Stimulated activated CD4-positive, alpha-beta T cell treated with anti-CD3 and anti-CD28 coated beads, Interleukin-12 subunit alpha, Interleukin-12 subunit beta, amount 100 ng/mL, for 24 hours (primary cell): ENCODE measurements at regions not wholly inside any gene's neighbourhood (a gene's known extent, or its start where the extent isn't known, plus 50 kb on each side); places are given as distances from the start of the nearest gene placed in this dataset.

ENCODE experiments used
- DNase-seq, 2 experiments: peaks; one replicate each; pipeline ENCODE4 v3.0.0-alpha.2; 2020; ENCODE audit warnings: low read depth in 2 of 2

DNA sequence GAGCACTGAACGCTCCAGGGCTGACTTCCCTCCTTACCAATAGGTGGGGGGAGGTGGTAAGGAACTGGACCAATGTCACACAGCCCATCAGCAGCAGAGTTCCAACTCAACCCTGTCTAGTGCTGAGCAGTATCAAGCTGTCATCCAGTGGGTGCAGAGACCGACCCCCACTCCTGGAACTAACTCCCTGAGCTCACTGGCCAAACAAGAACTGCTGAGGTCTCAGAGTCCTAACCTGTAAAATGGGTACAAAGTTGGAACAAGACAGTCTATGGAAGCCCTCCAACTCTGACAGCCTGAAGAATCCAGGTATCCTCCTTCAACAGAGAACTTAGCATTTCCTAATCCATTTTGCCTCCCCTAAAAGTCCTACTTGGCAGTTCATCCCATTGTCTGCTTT is 91.1 kb upstream of the CLMN start:
- no peak for DNase-seq

DNA sequence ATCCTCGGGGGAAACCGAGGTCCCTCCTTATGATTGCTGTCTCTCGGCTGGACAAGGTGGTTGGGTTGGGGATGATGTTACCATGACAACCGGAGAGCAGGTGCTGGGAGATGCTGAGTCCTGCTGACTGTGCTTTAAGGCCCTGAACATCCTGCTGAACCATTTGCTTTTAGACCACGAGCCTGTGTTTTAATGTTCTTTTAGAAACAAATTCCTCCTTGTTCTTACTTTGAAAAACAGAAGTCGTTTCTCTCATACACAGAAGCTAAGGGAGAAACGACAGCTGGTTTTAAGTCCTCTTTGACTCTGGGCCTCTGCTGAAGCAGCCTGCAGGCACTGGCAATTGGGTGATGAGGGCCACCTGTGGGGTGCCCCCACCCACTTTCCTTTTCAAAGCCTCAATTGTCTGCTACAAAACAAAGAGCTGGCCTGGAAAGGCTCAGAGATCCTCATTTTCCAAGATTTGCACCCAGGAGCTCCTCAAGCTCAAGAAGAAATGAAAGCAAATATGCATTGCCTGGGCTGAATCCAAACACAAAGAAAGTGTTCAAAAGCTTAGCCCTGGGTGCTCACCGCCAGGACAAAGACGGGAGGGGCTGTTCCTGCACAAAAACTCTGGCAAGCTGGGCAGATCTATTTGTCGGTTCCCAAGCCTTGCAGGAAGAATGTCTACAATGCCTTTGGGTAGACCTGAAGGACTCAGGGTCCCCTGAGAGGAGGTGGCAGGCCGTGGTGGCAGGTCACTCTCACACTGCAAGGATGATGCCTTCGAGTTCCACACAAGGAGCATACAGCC is 90.0 kb upstream of the CLMN start:
- no peak for DNase-seq

DNA sequence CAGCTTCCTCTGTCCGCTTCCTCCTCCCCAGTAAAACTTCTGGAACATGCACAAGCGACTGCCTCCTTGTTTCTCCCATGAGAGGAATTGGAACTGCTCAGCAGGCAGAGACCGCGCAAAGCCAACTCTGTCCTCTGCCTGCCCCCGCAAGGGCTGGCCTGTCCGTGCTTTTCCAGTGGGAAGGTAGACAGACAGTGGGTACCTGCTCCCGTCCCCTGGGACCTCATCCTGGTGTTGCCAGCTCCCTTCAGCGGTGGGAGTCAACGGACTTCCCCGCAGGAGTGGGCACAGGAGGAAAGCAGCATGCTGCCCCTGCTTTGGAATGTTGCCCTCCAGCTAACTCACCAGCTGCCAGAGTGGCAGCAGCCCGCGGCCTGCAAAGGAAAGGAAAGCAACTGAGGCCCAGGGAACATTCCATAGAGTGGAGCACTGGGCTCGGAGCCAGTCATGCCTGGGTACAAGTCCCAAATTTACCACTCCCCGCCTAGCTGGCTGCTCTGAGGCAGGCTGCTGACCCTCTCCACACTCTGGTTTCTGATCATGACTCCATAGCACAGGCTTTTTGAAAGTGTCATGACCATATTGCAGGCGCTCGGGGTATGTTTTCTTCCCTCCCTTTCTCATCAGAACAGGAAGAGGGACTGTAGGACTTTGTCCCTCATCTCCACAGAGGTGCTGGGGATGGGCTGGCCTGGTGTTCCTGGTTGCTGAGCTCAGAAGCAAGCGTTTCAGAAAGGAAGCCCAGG is 89.2 kb upstream of the CLMN start:
- DNase-seq: no peak

DNA sequence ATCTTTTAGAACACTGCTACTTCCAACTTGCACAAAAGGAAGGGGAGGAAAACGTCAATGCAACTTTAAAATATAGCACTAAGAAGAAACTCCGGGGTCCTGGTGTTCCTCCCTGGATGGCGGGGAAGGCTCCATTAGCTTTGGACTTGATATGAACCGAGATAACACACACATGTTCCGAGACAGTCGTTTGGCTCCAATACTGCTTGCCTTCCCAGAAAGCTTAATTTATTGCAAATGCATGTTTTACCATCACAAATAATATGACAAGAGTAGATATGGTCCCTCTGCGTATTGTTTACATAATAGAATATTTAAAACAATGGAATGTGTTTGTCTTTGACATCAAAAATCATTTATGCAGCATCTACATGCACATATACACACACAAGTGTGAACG is 87.6 kb upstream of the CLMN start:
- DNase-seq: no peak

DNA sequence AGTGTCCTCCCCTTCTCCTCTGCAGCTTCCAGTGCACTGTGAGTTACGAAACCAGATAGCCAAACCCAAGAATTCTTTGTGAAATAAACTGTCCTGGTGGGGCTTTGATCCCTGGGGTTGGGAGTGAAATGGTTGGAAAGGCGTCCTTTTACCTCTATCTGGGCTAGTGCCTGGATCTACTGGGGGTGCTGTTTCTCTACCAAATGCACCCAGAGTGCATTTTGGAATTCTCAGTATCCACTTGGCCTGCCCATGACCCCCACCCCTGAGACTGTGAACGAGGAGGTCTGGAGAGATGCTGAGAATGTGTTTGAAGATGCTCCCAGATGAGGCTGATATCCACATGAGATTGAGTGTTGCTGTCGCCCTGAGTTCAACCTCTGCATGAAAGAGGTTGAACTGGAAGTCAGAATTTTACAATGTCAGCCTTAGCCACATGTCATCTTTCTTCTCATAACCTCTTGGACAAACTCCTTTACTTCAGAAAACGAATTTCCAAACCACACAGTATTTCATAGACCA is 87.1 kb upstream of the CLMN start:
- no peak for DNase-seq

DNA sequence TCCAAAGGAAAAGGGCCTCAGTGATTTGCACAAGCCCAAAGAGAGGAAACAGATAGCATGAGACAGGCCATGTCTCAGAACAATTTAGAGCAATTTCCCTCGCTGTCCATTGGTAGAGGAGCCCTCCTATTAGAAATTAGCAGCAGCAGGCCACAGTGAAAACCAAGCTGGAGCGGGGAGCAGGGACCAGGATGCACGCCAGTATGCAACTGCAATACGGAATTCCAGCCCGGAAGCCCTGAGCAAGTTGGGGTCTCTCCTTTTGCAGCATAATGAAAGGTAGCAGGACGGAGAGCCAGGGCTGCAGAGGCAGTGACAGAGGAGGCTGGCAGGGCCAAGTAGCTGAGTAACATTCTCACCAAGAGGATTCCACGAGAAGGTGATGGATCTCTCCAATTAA is 84.9 kb upstream of the CLMN start:
- DNase-seq: no peak

DNA sequence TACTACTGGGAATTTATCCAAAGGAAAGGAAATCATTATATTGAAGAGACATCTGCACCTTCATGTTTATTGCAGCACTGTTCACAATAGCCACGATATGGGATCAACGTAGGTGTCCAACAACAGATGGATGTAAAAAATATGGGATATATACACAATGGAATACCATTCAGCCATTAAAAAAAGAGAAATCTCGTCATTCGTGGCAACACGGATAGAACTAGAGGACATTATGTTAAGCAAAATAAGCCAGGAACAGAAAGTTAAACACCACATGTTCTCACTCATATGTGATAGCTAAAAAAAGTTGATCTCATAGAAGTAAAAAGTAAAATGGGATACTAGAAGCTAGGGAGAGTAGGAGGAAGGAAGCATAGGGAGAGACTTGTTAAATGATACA is 82.9 kb upstream of the CLMN start:
- DNase-seq: no peak

DNA sequence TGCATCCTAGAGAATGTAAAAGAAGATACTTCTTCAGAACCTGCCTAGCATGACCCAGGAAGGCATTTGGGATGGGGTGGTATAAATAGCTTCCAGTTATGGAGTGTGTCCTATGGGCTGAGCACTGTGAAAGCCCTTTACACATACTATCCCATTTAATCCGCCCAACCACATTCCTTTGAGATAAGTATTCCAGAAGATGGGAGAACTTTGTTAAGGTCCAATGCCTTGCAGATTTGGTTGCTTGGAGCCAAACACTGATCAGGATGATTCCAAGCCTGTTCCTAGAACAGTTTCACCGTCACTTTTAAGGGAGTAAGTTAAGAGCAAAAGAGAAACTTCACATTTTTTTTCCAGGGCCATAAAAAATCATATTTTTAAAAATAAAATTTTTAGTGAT is 82.5 kb upstream of the CLMN start:
- no peak for DNase-seq

DNA sequence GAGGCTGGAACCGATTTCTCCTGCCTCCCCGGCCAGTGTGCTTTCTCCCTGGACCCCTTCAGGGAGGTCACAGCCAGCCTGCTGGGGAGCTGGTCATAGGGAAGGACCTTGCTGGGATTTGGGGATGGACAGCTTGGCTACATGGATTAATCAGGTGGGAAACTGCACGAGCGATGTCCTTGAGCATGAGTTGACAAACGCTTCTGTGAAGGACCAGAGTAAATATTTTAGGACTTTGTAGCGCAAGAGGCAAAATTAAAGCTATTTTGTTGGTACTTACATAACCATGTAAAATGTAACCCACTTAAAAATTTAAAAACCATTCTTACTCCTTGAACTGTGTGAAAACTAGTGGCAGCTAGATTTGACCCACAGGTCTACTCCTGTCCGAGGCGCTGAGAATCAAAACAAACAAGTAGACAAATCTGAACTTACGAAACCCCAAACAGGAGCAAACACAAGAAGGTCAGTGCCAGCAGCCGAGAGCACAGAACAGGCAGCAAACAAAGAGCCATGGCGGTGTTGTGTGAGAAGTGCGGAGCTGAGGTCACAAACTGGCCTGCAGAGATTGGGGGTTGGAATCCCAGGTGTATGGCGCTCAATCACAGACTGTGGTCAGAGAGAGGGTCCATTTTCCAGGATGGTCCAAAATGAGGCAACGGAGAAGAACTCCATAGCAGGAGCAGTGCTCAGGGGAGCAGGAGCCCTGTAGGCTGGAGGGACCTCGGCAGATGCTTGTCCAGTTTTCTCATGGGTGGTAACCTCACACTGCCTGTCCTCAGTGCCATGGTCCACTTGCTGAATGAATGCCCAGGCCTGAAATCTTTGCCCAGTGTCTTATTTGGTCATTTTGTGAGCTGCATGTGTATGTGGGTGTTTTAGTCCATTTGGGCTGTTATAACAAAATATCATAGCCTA is 79.2 kb upstream of the CLMN start:
- DNase-seq: no peak

DNA sequence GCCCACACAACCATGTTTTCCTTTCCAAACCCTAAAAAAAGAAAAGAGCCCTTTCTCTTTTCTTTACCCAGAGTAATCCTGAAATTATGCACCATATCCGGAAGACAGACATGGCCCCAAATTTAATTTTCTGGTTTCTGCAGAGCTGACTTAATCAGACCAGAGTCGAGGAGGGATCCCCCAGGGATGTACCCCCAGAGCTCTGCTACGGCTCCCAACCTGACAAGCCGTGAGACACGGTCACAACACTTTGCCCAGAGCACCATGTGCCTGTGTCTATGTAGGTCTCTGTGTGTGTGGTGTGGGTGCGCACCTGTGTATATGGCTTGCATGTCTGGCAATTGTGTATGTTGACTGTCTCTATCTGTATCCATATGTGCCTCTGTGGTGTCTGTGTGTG is 77.6 kb upstream of the CLMN start:
- no peak for DNase-seq

DNA sequence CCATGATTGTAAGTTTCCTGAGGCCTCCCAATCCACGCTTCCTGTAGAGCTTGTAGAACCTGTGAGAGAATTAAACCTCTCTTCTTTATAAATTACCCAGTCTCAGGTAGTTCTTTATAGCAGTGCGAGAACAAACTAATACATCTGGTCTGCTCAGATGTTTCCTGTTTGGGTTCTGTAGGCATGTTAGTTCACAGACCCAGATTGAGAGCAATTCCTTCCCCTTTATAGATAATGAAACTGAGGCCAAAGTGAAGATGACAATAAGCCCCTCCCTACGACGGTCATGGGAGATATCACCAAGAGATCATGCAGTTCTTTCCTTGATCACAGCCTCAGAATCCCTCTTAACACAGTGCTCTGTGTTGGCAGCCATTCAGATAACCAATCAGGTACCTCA is 76.5 kb upstream of the CLMN start:
- no peak for DNase-seq

DNA sequence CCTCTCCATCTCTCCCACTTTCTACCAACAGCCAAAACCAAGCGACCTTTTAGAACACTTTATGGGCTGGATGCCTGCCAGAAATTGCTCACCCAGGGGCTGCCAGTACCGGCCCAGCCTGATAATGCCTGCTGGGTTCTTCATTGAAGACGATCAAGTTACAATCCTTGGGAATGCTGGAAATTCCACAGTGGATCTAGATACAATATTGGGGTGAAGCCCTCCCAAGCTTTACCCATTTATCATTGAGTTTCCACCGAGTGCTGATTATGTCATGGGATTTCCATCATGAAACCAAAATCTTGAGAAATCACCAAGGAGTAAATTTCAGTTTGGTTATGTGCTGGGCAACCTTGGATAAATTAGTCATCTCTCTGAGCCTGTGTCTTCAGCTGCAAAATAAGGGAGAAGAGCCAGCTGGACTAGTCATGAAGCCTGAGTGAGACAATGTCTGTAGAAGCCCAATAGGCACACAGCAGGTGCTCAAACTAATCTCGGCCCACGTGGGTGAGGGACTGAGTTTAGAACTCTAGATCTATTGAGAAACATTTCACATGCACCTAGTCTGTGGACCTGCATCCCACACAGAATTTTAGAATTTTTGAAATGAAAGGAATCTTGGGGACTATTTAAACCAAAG is 75.5 kb upstream of the CLMN start:
- no peak for DNase-seq

DNA sequence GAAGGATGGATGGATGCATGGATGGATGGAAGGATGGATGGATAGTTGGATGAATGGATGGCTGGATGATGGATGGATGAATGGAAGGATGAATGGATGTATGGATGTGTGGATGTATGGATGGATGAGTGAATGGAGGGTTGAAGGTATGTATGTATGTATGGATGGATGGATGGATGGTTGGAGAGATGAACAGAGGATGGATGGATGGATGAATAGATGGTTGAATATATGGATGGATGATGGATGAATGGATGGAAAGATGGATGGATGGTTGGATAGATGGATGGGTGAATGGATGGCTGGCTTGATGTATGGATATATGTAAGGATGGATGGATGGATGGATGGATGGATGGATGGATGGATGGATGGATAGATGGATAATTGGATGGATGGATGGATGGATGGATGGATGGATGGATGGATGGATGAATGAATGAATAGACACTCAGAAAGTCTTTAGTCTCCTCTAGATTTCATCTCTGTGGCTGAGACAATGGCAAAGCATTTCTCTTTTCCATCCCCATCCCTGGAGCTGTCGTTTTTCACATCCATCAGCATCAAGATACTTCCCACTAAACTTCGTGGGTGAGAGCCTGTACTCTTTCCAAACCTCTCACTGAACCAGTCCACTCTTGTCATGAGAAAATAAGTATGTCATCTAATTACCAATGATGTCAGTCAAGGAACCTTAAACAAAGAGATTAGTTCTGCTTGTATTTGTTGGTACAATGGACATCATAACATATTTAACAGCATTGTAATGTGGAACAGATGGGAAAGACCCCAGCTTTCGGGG is 74.8 kb upstream of the CLMN start:
- DNase-seq: no peak

DNA sequence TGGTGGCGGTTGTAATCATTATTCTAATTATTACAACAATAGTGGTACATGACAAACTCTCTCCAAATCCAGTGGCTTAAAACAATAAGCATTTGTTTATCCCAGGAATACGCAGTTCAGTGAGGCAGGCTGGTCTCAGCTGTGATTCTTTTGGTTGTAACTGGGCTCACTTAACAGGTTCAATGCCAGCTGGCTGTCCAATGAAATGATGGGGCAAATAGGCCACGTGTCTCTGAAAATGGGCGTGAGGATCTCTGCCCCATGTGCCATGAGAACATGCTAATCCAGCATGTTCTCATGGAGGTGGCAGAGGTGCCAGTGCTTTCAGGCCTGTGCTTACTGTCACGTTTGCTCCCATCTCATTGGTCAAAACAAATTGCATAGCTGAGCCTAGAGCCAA is 73.1 kb upstream of the CLMN start:
- no peak for DNase-seq

DNA sequence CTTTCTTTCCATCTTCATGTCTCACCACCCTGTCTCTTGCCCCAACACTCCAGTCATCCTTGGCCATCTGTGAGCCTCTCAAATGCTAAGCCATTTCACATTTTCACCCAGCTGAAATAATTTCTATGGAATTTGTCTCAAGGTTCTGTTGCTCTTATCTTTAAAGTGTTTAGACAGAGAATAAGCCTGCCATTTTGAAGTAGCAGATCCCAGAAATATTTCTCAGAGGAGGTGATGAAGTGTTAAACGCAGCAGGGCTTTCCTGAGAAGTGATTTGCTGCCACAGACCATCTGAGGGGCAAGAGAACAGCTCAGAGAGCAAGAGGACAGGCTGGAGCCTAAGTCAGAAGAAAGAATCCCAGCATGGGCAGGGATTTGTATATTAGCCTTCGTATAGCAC is 71.6 kb upstream of the CLMN start:
- DNase-seq: no peak

DNA sequence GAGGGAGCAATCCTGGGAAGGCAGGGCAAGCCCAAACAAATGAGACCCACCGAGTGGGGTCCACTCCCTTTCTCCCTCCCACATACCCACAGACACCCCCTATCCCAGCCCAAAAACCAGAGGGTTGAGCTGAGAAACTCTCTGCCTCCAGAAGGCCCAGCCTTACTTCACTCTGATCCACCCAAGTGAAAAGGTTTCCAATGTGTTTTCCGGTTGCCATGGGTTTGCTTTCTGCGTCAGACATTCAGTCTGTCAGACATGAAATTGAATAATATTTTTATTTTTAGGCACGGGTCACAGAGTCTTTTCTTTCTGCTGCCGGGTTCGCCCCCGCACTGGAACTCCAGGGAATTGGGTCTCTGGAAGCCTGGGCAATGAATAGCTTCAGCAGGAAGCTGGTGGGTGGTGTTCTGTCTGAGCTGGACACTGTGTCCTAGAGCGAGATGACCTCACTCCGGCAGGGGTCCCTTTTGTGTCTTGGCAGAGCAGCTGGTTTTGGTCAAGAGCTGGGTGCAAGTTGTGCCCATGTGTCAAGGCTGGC is 69.8 kb upstream of the CLMN start:
- no peak for DNase-seq

DNA sequence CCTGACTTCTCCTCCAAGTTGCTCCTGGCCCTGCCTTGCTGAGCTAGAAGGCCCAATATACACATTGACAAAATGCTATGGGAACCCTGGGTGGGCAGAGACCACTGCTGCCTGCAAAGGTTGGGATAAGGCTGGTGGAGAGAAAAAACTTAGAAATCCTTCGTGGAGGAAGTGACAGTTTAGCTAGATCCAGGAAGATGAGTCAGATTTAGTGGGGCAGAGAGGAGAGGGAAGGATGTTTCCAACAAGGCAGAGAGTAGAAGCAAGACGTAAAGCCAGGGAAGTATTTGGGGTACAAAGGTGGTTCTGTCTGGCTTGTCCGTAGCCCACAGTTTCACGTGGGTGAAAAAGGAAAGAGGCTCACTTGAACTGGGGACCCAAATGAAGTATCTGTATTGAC is 69.0 kb upstream of the CLMN start:
- DNase-seq: no peak

DNA sequence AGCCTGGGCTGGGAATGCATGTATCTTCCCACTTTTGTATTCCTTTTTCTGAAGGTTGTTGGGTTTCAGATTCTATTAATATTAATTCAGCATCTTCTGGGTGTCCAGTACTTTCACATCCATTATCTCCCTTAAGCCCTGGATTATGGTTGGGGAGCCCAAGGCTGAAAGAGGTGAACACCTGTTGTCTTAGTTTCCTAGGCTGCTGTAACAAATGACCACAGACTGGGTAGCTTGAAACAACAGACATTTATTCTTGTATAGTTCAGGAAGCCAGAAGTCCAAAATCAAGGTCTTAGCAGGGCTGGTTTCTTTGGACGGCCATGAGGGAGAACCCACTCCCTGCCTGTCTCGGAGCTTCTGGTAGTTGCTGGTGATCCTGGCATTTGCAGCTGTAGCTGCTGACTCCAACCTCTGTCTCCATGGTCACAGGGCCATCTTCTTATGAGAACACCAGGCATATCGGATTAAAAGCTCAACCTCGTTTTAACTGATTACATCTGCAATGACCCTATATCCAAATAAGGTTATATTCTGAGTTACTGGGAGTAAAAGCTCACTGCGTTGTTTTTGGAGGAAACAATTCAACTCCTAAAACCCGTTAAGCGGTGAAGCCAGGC is 68.2 kb upstream of the CLMN start:
- DNase-seq: no peak

DNA sequence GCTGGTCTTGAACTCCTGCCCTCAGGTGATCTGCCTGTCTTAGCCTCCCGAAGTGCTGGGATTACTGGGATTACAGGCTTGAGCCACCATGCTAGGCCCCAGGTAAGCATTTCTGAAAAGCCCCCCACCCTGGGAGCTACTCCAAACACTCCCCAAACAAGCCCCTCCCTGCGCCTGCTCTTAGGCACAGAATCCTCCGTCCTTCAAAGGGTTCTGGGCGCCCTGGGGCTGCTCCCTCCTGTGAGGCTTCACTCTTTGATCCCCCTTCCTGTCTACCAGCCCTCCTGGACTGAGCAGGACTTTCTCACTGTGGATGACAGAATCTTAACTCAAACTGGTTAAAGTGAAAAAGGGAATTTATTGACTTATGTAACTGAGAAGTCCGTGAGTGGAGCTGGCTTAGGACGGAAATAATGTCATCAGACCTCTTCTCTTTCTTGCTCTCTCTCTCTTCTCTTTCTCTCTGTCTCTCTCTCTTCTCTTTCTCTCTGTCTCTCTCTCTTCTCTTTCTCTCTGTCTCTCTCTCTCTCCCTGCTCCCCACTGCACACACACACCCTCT is 66.9 kb upstream of the CLMN start:
- DNase-seq: no peak

DNA sequence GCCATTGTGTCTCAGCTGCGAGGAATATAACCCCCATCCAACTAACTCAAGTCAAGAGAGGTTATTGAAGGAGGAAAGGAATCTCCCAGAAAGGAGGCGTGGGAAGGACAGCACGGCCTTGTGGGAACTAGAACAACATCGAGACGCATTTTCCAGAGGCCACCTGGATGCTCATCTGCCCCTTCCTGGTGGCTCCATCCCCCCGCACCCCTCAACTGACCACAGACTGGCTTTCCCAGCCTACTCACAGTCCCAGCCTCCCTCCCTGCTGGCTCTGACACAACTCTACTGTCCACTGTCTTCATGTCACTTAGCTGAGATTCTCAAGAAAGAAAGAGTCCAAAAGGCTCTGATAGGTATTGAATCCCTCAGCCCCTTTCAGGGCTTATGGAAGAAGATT is 66.0 kb upstream of the CLMN start:
- no peak for DNase-seq
